ENCODE measurements at regions not wholly inside any gene's neighbourhood (a gene's known extent, or its start where the extent isn't known, plus 50 kb on each side); places are given as distances from the start of the nearest gene placed in this dataset.

DNA sequence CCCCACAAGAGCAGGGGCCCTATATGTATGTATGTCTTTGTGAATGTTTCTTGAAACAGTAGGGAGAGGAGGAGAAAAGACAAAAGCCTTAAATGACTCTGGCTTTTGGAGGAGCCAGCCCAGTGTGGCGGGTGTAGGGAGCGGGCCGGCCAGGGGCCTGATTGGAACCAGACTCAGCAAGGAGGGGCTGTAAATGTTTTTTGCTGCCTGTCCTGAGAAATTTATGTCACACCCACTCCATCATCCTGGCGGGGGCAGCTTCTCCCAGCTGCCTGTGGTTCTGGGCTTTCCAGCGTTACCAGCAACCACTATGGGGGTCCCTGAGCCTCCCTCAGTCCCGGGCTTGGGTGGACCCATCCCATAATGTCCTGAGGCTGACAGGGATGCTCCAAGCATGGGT, 130.8 kb downstream of the PJA1 start:
- no peaks in the 10 kb centered on the region for H3K4me1 ChIP-seq (ENCODE audit: low read length)

DNA sequence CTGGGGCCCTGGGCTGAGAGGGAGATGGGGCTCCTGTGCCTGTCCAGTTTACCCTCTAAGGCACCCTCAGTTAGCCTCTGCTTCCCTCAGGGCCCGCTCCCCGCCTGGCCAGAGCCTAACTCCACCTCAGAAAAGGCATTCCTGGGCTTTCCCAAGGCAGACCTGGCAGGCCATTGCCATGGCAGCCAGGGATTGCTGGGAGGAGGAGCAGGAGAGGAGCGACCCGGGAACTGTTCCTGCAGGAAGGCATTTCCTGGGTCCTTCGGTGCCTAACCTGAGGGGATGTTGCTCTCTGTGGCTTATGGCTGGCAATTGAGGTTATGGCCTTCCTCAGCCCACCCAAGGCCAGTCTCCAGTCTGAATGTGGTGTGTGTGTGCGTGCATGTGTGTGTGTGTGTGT, 131.3 kb downstream of the PJA1 start:
- Histone ChIP-seq H4K20me1 (ENCODE audit: insufficient read depth, low read length) (no peaks in the 10 kb centered on the region), H3K4me1 (ENCODE audit: low read length) (peaks cover 3% of the 10 kb centered on the region), H2AFZ (ENCODE audit: low read depth, low read length) (no peak overlapping the region), H3K9ac (ENCODE audit: low read length) (no peak overlapping the region), H3K36me3 (replicated peaks; ENCODE audit: low read depth, low read length) (no peaks in the 10 kb centered on the region), H3K27ac (ENCODE audit: low read length) (no peak overlapping the region), H3K27me3 (ENCODE audit: low read depth, low read length) (no peaks in the 10 kb centered on the region), H3K4me2 (ENCODE audit: low read length) (no peak overlapping the region), H3K9me3 (ENCODE audit: insufficient read depth, low read length) (no peaks in the 10 kb centered on the region), H3K79me2 (ENCODE audit: low read length) (no peaks in the 10 kb centered on the region), H3K4me3 (ENCODE audit: low read length) (no peak overlapping the region)
- TF ChIP-seq, protein P1, sequence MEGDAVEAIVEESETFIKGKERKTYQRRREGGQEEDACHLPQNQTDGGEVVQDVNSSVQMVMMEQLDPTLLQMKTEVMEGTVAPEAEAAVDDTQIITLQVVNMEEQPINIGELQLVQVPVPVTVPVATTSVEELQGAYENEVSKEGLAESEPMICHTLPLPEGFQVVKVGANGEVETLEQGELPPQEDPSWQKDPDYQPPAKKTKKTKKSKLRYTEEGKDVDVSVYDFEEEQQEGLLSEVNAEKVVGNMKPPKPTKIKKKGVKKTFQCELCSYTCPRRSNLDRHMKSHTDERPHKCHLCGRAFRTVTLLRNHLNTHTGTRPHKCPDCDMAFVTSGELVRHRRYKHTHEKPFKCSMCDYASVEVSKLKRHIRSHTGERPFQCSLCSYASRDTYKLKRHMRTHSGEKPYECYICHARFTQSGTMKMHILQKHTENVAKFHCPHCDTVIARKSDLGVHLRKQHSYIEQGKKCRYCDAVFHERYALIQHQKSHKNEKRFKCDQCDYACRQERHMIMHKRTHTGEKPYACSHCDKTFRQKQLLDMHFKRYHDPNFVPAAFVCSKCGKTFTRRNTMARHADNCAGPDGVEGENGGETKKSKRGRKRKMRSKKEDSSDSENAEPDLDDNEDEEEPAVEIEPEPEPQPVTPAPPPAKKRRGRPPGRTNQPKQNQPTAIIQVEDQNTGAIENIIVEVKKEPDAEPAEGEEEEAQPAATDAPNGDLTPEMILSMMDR (IDR thresholded peaks at IDR 0.05; ENCODE audit: low read depth, low read length), result no peak
- no peak for TF ChIP-seq EZH2phosphoT487 (IDR thresholded peaks at IDR 0.05; ENCODE audit: low read depth)

More for the DNA sequence above, 130.8 kb downstream of the PJA1 start:
- Histone ChIP-seq H4K20me1 (ENCODE audit: insufficient read depth, low read length) (no peaks in the 10 kb centered on the region), H2AFZ (ENCODE audit: low read depth, low read length) (no peak overlapping the region), H3K9ac (ENCODE audit: low read length) (no peak overlapping the region), H3K27me3 (ENCODE audit: low read depth, low read length) (no peaks in the 10 kb centered on the region), H3K4me3 (ENCODE audit: low read length) (no peak overlapping the region), H3K79me2 (ENCODE audit: low read length) (no peaks in the 10 kb centered on the region), H3K9me3 (ENCODE audit: insufficient read depth, low read length) (no peaks in the 10 kb centered on the region), H3K4me2 (ENCODE audit: low read length) (no peak overlapping the region), H3K36me3 (replicated peaks; ENCODE audit: low read depth, low read length) (no peaks in the 10 kb centered on the region), H3K27ac (ENCODE audit: low read length) (no peak overlapping the region)
- no peak for TF ChIP-seq EZH2phosphoT487 (IDR thresholded peaks at IDR 0.05; ENCODE audit: low read depth)
- TF ChIP-seq, protein P1 (IDR thresholded peaks at IDR 0.05; ENCODE audit: low read depth, low read length), result no peak

DNA sequence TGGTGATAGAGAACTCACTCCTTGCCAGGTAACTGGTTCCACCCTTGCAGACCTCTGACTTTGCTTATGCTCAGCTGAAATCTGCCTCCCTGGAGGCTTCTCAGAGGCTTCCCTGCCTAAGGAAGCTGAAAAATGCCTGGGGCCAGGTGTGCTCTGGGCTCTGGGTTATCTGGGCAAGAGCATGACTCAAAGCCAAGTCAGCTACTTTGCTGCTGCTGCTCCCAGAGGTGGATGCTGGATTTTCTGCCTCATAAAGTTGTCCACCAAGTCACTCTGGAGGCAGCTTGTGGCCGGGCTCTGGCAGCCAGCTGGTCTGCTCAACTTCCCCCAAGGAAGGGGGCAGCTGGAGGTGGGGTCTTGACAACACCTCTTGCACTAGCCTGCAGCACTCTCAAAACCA, 132.7 kb downstream of the PJA1 start:
- no peak for TF ChIP-seq EZH2phosphoT487 (IDR thresholded peaks at IDR 0.05; ENCODE audit: low read depth)
- TF ChIP-seq, protein P1 (IDR thresholded peaks at IDR 0.05; ENCODE audit: low read depth, low read length), result no peak
- H3K4me3 ChIP-seq (ENCODE audit: low read length), result no peak overlapping the region
- no peak overlapping the region for H3K4me2 ChIP-seq (ENCODE audit: low read length)
- no peaks in the 10 kb centered on the region for H4K20me1 ChIP-seq (ENCODE audit: insufficient read depth, low read length)
- H3K9ac ChIP-seq (ENCODE audit: low read length), result no peak overlapping the region
- H3K9me3 ChIP-seq (ENCODE audit: insufficient read depth, low read length), result no peaks in the 10 kb centered on the region
- H3K4me1 ChIP-seq (ENCODE audit: low read length), result peaks cover 17% of the 10 kb centered on the region
- no peaks in the 10 kb centered on the region for H3K79me2 ChIP-seq (ENCODE audit: low read length)
- no peaks in the 10 kb centered on the region for H3K27me3 ChIP-seq (ENCODE audit: low read depth, low read length)
- H3K36me3 ChIP-seq (replicated peaks; ENCODE audit: low read depth, low read length), result no peaks in the 10 kb centered on the region
- H3K27ac ChIP-seq (ENCODE audit: low read length), result no peak overlapping the region
- H2AFZ ChIP-seq (ENCODE audit: low read depth, low read length), result no peak overlapping the region

DNA sequence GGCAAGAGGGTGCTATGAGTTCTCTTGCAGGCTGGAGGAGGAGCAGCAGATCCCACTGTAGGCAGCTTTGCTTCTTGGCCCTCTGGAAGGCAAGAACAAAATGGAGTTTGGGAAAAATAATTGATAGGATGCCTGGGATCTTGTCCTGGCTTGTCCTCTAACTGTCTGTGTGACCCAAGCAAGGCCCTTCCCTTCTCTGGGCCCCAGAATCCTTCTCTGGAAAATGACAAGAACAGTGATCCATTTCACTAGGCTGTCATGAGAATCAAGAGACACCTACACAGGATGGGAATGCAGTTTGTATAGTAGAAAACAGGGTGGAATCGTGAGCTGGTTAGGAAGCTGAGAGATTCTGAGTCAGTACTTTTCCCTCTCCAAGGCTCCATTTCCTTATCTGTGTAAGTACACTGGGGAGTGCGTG, 133.3 kb downstream of the PJA1 start:
- H4K20me1 ChIP-seq (ENCODE audit: insufficient read depth, low read length), result no peaks in the 10 kb centered on the region
- H3K4me1 ChIP-seq (ENCODE audit: low read length), result peaks cover 23% of the 10 kb centered on the region
- no peaks in the 10 kb centered on the region for H3K9me3 ChIP-seq (ENCODE audit: insufficient read depth, low read length)
- H3K27ac ChIP-seq (ENCODE audit: low read length), result no peak overlapping the region
- no peak overlapping the region for H3K4me2 ChIP-seq (ENCODE audit: low read length)
- H3K4me3 ChIP-seq (ENCODE audit: low read length), result no peak overlapping the region
- H2AFZ ChIP-seq (ENCODE audit: low read depth, low read length), result no peak overlapping the region
- no peak overlapping the region for H3K9ac ChIP-seq (ENCODE audit: low read length)
- no peaks in the 10 kb centered on the region for H3K79me2 ChIP-seq (ENCODE audit: low read length)
- TF ChIP-seq, protein P1 (IDR thresholded peaks at IDR 0.05; ENCODE audit: low read depth, low read length), result no peak
- TF ChIP-seq EZH2phosphoT487 (IDR thresholded peaks at IDR 0.05; ENCODE audit: low read depth), result no peak
- H3K36me3 ChIP-seq (replicated peaks; ENCODE audit: low read depth, low read length), result no peaks in the 10 kb centered on the region
- no peaks in the 10 kb centered on the region for H3K27me3 ChIP-seq (ENCODE audit: low read depth, low read length)

All from OCI-LY3 (cell line).